CD14-positive monocyte (primary cell): ENCODE measurements at regions not wholly inside any gene's neighbourhood (a gene's known extent, or its start where the extent isn't known, plus 50 kb on each side); places are given as distances from the start of the nearest gene placed in this dataset.

Source experiments
- DNase-seq, 3 donors: peaks; one replicate each; pipeline ENCODE4 v3.0.0-alpha.2; 2011 to 2022
- H2AFZ ChIP-seq: 2 replicates; pipeline ENCODE4 v1.6.0; 2012; ENCODE audit warnings: mild to moderate bottlenecking, low read depth, low read length, inconsistent platforms; ENCODE audit not compliant: insufficient read depth, poor library complexity, severe bottlenecking
- H3K27ac ChIP-seq, 2 donors: 1 replicate in 1 of 2; 2 replicates in 1 of 2; pipeline ENCODE4 v1.5.1; 2012 to 2013; ENCODE audit warnings: low read length in 2 of 2, control low read depth in 1 of 2, inconsistent platforms in 1 of 2, low read depth in 1 of 2, mild to moderate bottlenecking in 1 of 2
- H3K27me3 ChIP-seq, 2 donors: one replicate each; pipeline versions ENCODE4 v1.6.0 to v1.6.1; 2011 to 2013; ENCODE audit warnings: low read length in 2 of 2; ENCODE audit not compliant: control insufficient read depth in 2 of 2, insufficient read depth in 2 of 2
- H3K36me3 ChIP-seq, 2 donors: replicated peaks in 1 of 2; 1 replicate in 1 of 2; 2 replicates in 1 of 2; pipeline versions ENCODE4 v1.5.1 to v1.6.1; 2012 to 2013; ENCODE audit warnings: low read length in 2 of 2, control low read depth in 1 of 2, inconsistent platforms in 1 of 2, mild to moderate bottlenecking in 1 of 2; ENCODE audit not compliant: insufficient read depth in 2 of 2, control insufficient read depth in 1 of 2
- H3K4me1 ChIP-seq, 2 donors: 1 replicate in 1 of 2; 2 replicates in 1 of 2; pipeline versions ENCODE4 v1.5.1 to v1.6.1; 2012 to 2013; ENCODE audit warnings: low read length in 2 of 2, control low read depth in 1 of 2, inconsistent platforms in 1 of 2, mild to moderate bottlenecking in 1 of 2, moderate library complexity in 1 of 2; ENCODE audit not compliant: insufficient read depth in 2 of 2, control insufficient read depth in 1 of 2
- H3K4me2 ChIP-seq: replicated peaks from 2 replicates; pipeline ENCODE3; 2012; ENCODE audit warnings: low read length, moderate library complexity, mild to moderate bottlenecking; ENCODE audit not compliant: poor library complexity, severe bottlenecking; ENCODE audit errors: extremely low read depth
- H3K4me3 ChIP-seq, 3 experiments: fragments of 200-600 bp in 1 of 3; sonication (generic) in 1 of 3; replicated peaks in 1 of 3; 1 replicate in 2 of 3; 2 replicates in 1 of 3; pipeline ENCODE4 v1.5.1; 2011 to 2013; ENCODE audit warnings: low read length in 3 of 3, mild to moderate bottlenecking in 3 of 3, control low read depth in 2 of 3, low read depth in 2 of 3, inconsistent platforms in 1 of 3, moderate library complexity in 1 of 3
- H3K79me2 ChIP-seq: 2 replicates; pipeline ENCODE4 v1.6.0; 2012; ENCODE audit warnings: mild to moderate bottlenecking, control low read depth, inconsistent platforms, low read length, moderate library complexity; ENCODE audit not compliant: insufficient read depth
- H3K9ac ChIP-seq: 2 replicates; pipeline ENCODE4 v1.6.0; 2017; ENCODE audit warnings: low read length, mild to moderate bottlenecking; ENCODE audit not compliant: insufficient read depth, poor library complexity, severe bottlenecking
- H3K9me3 ChIP-seq, 2 donors: replicated peaks in 1 of 2; 1 replicate in 1 of 2; 2 replicates in 1 of 2; pipeline versions ENCODE4 v1.5.1 to v1.6.1; 2012 to 2013; ENCODE audit warnings: low read length in 2 of 2, control low read depth in 1 of 2; ENCODE audit not compliant: control insufficient read depth in 1 of 2, insufficient read depth in 1 of 2
- H4K20me1 ChIP-seq: 2 replicates; pipeline ENCODE4 v1.6.0; 2012; ENCODE audit warnings: mild to moderate bottlenecking, low read length, control low read depth, moderate library complexity; ENCODE audit not compliant: insufficient read depth
- H3K27ac Mint-ChIP-seq, 7 donors: one replicate each; pipeline ENCODE4 v1.8.0; 2020; ENCODE audit warnings: mild to moderate bottlenecking in 7 of 7, mixed read lengths in 7 of 7, moderate library complexity in 6 of 7, inconsistent platforms in 2 of 7
- H3K27me3 Mint-ChIP-seq, 3 donors: one replicate each; pipeline ENCODE4 v1.8.0; 2021 to 2022; ENCODE audit warnings: low read depth in 3 of 3, mild to moderate bottlenecking in 3 of 3, mixed read lengths in 3 of 3, moderate library complexity in 3 of 3, inconsistent platforms in 1 of 3
- H3K36me3 Mint-ChIP-seq, 2 donors: one replicate each; pipeline ENCODE4 v1.8.0; 2020; ENCODE audit warnings: mixed read lengths in 2 of 2, inconsistent platforms in 1 of 2, mild to moderate bottlenecking in 1 of 2
- H3K4me1 Mint-ChIP-seq: one replicate; pipeline ENCODE4 v1.8.0; 2020; ENCODE audit warnings: mild to moderate bottlenecking, mixed read lengths
- H3K4me3 Mint-ChIP-seq, 2 donors: one replicate each; pipeline ENCODE4 v1.8.0; 2020; ENCODE audit warnings: mild to moderate bottlenecking in 2 of 2, mixed read lengths in 2 of 2, moderate library complexity in 1 of 2
- H3K9me3 Mint-ChIP-seq, 7 donors: one replicate each; pipeline ENCODE4 v1.8.0; 2020 to 2022; ENCODE audit warnings: mixed read lengths in 7 of 7, mild to moderate bottlenecking in 6 of 7, moderate library complexity in 6 of 7, inconsistent platforms in 2 of 7
- WGBS: methylation state at CpG from one replicate; pipeline ENCODE4 v1.1.5; 2013; ENCODE audit warnings: missing lambda C conversion rate; ENCODE audit not compliant: insufficient coverage; 5-methylcytosine and 5-hydroxymethylcytosine counted together
- intact Hi-C, 2 donors: fragments of 100-400 bp; cut with micrococcal nuclease; formaldehyde crosslinking; loops; one replicate each; pipeline versions ENCODE4 v1.15.0 to v1.15.1; 2023
- TF ChIP-seq, protein P1 (sequence below): fragments of 200-600 bp; IDR thresholded peaks from one replicate; pipeline ENCODE4 v1.8.0; 2022; ENCODE audit warnings: antibody characterized with exemption, mild to moderate bottlenecking

DNA sequence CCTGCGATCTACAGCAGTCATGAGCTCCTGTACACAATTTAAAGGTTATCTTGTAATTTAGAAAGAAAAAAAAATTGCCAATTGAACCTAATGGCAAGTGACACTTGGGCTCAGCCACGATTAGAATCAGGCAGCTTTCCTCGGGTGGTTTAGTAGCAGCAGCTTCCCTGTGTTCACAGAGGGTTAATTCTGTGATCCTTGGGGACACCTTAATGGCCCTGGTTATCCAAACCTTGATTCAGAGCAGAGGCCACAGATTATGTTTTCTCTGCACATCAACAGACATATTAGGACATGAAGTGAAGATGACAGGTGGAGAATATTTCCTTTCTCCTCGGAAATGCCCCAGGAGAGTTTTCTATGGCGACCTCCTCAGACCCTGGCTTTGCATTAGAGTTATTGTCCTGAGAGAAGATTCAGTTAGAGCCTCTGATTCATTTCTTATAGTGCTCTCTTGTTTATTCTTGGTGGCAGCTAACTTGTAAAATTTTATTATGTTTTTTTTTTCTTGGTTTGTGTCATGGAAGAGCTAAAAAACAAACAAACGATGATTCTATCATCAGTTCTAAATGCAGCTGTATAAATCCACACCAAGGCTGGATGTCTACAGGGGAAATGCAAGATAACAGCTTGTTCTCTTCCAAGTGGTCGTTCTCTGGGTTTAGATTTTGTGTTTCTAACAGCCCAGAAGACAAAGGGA lies 351.2 kb upstream of the DYNLRB2 start:
- Histone ChIP-seq H3K27ac (no peak overlapping the region), H2AFZ (no peak overlapping the region), H3K79me2 (no peaks in the 10 kb centered on the region), H4K20me1 (no peaks in the 10 kb centered on the region), H3K9me3 (no peaks in the 10 kb centered on the region), H3K4me1 (no peaks in the 10 kb centered on the region), H3K36me3 (no peaks in the 10 kb centered on the region), H3K27me3 (no peaks in the 10 kb centered on the region), H3K4me3 (no peak overlapping the region), H3K4me2 (no peak overlapping the region), H3K9ac (no peak overlapping the region)
- 75% methylated on average over 4 of the region's 7 CpGs for whole genome bisulfite sequencing
- H3K27ac Mint-ChIP-seq, result no peak overlapping the region
- no peak for DNase-seq
- peaks cover 0 to 3% (median 2%) of the 10 kb centered on the region in 7 donors for H3K9me3 Mint-ChIP-seq
- no peaks in the 10 kb centered on the region for H3K36me3 Mint-ChIP-seq
- TF ChIP-seq, protein P1, sequence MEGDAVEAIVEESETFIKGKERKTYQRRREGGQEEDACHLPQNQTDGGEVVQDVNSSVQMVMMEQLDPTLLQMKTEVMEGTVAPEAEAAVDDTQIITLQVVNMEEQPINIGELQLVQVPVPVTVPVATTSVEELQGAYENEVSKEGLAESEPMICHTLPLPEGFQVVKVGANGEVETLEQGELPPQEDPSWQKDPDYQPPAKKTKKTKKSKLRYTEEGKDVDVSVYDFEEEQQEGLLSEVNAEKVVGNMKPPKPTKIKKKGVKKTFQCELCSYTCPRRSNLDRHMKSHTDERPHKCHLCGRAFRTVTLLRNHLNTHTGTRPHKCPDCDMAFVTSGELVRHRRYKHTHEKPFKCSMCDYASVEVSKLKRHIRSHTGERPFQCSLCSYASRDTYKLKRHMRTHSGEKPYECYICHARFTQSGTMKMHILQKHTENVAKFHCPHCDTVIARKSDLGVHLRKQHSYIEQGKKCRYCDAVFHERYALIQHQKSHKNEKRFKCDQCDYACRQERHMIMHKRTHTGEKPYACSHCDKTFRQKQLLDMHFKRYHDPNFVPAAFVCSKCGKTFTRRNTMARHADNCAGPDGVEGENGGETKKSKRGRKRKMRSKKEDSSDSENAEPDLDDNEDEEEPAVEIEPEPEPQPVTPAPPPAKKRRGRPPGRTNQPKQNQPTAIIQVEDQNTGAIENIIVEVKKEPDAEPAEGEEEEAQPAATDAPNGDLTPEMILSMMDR, result no peak
- H3K4me3 Mint-ChIP-seq, result no peak overlapping the region
- intact Hi-C loops, result no loop called here
- H3K4me1 Mint-ChIP-seq, result no peaks in the 10 kb centered on the region
- H3K27me3 Mint-ChIP-seq, result peaks cover 0 to 3% (median 3%) of the 10 kb centered on the region in 3 donors

DNA sequence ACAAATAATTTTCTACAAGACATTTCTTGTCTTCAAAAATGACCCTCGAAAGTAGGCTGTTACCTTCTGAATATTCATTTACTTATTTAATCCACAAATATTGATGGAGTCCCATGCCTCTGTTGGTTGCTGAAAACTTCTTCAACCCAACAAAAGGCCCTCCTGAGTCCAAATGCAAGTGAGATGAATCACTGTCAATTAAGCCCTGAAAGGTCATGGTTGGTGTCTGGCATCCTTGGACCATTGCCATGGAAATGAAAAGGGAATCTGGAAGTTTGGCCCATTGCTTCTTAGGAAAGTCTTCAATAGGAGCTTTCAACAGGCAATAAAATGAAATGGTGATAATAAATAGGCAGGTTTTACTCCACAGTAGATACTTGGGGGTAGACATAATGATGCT lies 364.7 kb upstream of the DYNLRB2 start:
- no peaks in the 10 kb centered on the region for H3K4me1 Mint-ChIP-seq
- no peak for DNase-seq
- no peaks in the 10 kb centered on the region for H3K4me1 ChIP-seq
- no peak overlapping the region for H3K4me3 Mint-ChIP-seq
- H3K4me2 ChIP-seq, result no peak overlapping the region
- H3K4me3 ChIP-seq, result no peak overlapping the region
- intact Hi-C loops, result no loop called here
- TF ChIP-seq, protein P1, result no peak
- H3K9me3 ChIP-seq, result no peaks in the 10 kb centered on the region
- H3K36me3 ChIP-seq, result no peaks in the 10 kb centered on the region
- H3K79me2 ChIP-seq, result no peaks in the 10 kb centered on the region
- H2AFZ ChIP-seq, result no peak overlapping the region
- no peaks in the 10 kb centered on the region for H3K27me3 ChIP-seq
- H3K36me3 Mint-ChIP-seq, result no peaks in the 10 kb centered on the region
- no peak overlapping the region for H3K27ac ChIP-seq
- WGBS, result no CpG with 5 or more reads among the region's 1 CpG
- H4K20me1 ChIP-seq, result no peaks in the 10 kb centered on the region
- peaks cover 0 to 2% (median 0%) of the 10 kb centered on the region in 3 donors for H3K27me3 Mint-ChIP-seq
- H3K27ac Mint-ChIP-seq, result no peak overlapping the region
- H3K9me3 Mint-ChIP-seq, result peaks cover 0 to 2% (median 1%) of the 10 kb centered on the region in 7 donors
- no peak overlapping the region for H3K9ac ChIP-seq
